SK-N-MC (cell line): ENCODE measurements at regions not wholly inside any gene's neighbourhood (a gene's known extent, or its start where the extent isn't known, plus 50 kb on each side); places are given as distances from the start of the nearest gene placed in this dataset.

Source experiments
- EZH2 ChIP-seq: fragments of 200-600 bp; sonication (generic); IDR thresholded peaks from one replicate; pipeline ENCODE4 v1.6.1; 2017; ENCODE audit warnings: antibody characterized with exemption
- POLR2AphosphoS5 ChIP-seq: IDR thresholded peaks from 2 replicates; pipeline ENCODE4 v1.6.1; 2012; ENCODE audit warnings: mild to moderate bottlenecking, low read depth, low read length, borderline replicate concordance

DNA sequence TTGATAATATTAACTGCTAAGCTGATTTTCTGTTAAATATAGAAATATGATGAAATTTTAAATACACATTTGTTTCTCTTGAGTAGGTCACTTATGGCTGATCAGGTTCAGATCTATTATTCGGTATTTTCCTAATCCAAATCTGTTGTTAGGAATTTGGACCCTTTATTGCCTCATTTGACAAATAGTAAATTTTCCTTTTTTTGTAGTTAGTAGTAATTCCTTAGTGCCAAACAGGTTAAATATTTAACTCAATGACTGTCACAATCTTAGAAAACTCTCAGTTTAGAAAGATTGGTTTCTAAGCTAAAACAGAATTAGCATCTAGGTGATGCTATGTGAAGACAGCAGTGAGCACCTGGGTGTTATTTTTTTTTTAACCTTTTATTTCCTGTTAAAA is 1598.9 kb downstream of the KHDRBS2 start:
- TF ChIP-seq EZH2 = no peak
- no peak for TF ChIP-seq POLR2AphosphoS5
